NCI-H2029 treated with DMSO at 0.1 percent for 48 hours (cell line): ENCODE measurements at regions not wholly inside any gene's neighbourhood (a gene's known extent, or its start where the extent isn't known, plus 50 kb on each side); places are given as distances from the start of the nearest gene placed in this dataset.
"Not testable (repeated sequence)": the region's sequence is repeated elsewhere in the genome, so short reads cannot be mapped to it uniquely, and the experiment has no call there.

Experiments
- DNase-seq: peaks from one replicate; lab custom pipeline; 2025; lab: John Stamatoyannopoulos, UW

DNA sequence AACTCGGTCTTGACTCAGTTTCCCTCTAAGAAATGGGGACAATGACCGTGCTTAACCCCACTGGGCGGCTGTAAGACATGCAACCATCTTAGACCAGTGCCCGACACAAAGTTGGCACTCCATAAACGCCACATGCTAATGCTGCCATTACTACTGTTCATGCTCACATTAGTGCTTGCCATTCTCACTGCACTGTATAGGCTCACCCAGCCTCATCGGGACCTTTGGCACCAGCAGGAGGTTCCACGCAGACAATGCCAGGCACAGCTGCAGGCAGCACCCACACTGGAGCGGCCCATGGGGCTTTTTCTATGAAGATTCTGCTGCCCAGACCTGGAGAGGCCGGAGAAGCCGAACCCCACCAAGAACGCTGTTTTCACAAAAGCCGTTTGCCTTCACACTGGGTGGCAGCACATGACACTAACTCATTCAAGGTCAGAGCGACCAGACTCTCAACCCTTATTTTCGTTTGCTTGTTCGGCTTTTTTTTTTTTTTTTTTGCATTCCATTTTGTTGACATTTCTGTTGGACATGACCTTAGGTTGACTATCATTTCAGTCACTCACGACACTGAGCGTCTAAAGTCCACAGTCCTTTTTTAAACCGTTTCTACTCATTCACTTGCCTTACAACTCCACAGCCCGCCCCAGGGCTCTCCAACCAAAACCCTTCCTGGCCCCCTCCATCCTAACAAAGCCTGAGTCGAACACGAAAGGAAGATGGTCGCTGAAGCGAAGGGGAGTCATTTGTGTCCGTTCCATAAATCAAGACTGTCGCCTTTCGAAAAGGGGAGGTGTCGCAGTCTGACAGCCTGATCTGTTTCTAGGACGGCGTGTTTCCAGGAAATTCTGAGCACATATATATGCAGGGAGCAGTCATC lies 124.4 kb upstream of the RNF32 start:
- no peak for DNase-seq

DNA sequence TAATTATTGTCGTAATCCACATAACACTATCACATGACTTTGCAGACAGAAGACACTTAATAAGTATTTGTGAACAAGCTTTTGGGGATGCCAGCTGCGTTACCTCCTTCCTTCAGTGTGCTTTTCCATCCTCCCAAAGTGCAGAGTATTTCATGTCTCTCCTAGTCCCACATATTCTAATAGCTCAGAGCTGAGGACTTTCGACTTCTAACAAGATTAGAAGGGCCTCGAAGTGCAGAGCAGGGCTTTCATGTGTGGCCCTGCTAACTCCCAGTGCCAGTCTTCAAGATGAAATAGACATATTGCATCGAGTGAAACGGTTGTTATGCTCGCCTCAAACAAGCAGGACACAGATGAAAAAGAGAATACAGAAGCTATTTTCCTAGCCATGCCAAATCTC lies 125.7 kb upstream of the RNF32 start:
- no peak for DNase-seq

DNA sequence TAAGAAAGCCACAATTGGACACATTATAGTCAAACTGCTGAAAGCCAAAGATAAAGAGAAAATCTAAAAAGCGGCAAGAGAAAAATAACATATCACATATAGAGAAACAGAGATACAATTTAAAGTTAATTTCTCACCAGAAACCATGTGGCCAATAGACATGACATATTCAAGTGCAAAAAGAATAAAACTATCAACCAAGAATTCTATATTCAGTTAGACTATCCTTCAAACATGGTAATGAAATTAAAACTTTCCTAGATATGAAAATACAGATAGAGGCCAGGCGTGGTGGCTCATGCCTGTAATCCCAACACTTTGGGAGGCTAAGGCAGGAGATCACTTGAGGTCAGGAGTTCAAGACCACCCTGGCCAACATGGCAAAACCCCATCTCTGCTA lies 129.1 kb upstream of the RNF32 start:
- DNase-seq, result no peak

DNA sequence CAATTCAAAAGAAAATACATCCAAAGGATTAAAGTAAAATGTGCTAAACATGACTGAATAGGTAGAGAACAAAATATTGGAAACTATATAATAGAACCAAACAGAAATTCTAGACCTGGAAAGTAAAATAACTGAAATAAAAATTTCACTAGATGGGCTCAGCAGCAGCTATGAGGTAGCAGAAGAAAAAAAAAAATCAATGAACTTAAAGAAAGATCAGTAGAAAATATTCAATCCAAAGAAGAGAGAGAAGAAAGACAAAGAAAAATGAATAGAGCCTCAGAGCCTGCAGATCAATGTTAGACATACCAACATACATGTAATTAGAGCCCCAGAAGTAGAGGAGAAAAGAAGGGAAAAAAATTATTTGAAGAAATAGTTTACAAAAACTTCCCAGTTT lies 129.6 kb upstream of the RNF32 start:
- no peak for DNase-seq

DNA sequence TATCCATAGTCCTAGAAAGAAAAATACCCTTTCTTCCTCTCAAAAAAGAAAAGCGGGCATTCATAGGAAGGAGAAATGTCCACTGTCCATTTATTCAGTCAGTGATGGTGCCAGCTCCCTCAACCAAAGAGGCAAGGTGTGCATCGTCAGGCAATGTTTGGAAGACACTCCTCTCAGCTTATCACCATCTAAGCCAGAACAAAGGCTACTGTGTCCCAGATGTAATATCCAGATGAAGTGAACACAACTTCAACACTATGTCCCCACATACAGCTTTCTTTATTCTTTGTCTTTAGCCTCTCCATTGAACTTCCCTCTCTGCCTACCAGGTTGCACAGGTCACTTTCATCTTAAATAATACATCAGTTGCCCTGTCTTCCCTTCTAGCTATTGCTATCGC lies 131.4 kb upstream of the RNF32 start:
- no peak for DNase-seq

DNA sequence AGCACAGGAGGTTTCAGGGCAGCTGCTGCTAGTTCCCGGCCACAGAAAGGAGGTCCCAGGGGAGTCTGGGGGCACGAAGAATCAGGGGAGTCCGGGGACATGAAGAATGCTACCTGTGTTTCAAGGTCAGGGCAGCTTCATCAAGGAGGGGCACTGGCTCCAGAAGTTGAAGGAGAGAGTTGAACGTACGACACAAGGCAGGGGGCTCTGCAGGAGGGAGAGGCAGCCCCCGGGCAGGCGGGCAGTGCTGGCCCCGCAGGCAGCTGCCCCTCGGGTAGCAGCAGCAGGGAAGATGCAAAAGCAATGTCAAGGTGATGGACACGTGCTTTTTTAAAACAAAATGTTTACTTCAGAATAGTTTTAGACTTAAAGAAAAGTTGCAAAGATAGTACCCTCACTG lies 134.7 kb upstream of the RNF32 start:
- DNase-seq, result no peak

DNA sequence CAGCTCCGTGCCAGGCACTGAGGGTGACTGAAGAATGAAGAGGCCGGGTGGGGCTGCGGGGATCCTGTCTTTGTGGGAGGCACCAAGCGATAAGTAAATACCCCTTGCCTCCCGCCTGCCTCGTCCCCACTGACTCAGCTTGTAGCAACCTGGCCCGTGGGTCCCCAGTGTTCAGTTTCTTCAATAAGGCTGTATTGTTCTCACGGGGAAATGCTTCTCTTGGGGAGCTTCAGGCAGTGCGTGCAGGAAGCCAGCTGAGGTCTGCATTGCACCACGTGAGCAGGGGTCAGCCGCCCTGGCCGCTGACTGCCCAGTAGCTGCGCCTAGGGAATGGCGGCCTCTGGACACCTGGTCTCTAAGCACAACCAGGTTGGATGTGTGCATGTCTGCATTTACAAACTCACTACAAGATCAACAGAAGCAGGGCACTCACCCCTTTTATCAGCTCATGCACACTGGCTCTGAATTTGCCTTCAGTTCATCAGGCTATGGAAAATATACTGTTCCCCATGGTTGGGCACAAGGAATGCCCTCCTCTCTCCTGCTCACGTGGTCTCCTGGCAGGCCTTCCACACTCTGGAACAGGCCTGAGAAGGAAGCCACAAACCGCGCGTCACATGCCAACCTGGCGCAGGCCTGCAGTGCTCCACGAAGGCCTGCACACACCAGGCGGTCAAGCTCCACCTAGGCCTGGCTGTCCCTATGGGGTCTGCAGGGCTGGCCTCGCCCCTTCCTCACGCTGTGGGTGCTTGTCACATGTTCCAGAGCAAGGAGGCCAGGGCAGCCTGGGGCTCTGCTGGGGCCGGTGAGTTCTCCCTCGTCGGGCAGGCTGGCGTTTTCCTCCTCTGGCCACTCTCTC lies 135.7 kb upstream of the RNF32 start:
- DNase-seq, result no peak

DNA sequence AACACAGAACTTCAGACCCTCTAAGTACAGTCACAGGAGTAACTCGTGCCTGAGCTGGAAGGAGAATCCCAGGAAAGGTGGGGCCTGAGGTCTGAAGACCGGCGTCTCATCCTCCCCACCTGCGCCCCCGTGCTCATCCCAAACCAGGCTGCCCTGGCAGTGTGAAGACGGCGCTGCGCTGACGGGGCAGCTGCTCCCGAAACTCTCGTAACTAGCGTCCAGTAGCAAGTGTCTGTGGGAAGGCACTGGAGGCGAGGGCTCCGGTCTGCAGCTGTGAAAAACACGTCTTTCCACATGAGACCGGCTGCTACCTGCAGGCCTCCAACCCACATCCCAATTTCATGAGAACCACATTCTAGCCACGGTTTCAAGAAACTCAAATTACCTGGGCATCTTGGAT lies 136.6 kb upstream of the RNF32 start:
- DNase-seq, result no peak

DNA sequence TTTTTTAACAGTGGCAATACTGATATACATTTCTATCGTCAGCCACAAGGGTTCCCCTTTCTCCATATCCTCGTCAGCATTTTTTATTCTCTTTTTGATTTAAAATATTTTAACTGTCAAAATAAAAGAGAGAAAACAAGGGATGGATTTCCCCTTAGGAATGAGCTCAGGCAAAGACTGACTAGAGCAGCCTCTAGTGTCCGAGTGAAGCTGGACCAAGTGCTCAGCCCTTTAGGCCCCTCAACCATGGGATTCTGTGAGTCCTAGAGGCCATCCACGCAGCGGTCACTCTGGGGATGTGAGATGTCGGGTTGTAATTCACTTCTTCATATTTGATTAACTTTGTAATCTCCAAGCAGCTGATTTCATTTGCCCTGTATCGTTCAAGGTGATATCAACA lies 137.4 kb upstream of the RNF32 start:
- DNase-seq, result no peak

DNA sequence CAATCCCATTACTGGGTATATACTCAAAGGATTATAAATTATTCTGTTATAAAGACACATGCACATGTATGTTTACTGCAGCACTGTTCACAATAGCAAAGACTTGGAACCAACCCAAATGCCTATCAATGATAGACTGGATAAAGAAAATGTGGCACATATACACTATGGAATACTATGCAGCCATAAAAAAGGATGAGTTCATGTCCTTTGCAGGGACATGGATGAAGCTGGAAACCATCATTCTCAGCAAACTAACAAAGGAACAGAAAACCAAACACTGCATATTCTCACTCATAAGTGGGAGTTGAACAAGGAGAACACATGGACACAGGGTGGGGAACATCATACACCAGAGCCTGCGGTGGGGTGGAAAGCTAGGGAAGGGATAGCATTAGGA lies 138.8 kb upstream of the RNF32 start:
- DNase-seq, result not testable (repeated sequence)

DNA sequence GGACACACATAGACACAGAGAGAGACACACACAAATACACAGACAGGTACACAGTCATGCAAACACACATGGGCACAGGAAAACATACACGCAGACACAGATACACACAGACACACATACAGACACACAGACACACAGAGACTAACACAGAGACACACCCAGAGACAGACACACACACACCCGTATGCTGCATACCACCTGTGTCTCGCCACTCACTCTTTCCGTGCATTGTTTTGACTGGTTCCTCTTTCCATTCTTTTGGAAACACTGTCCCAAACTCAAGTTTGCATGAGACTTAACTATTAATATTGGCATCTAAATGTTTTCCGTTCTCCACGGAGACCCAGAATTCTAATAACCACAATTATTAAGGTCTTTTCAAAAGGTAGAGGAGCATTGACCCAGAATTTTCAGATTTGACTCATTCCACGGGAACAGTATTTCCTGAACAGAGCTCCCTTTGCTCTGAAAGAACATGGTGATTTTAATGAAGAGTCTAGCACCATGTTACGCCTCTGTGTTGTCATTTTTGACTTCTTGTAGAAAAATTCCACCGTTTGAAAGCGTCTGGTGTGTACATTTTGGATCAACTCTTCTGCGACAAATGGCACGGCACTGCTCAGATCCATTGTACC lies 141.2 kb upstream of the RNF32 start:
- no peak for DNase-seq

DNA sequence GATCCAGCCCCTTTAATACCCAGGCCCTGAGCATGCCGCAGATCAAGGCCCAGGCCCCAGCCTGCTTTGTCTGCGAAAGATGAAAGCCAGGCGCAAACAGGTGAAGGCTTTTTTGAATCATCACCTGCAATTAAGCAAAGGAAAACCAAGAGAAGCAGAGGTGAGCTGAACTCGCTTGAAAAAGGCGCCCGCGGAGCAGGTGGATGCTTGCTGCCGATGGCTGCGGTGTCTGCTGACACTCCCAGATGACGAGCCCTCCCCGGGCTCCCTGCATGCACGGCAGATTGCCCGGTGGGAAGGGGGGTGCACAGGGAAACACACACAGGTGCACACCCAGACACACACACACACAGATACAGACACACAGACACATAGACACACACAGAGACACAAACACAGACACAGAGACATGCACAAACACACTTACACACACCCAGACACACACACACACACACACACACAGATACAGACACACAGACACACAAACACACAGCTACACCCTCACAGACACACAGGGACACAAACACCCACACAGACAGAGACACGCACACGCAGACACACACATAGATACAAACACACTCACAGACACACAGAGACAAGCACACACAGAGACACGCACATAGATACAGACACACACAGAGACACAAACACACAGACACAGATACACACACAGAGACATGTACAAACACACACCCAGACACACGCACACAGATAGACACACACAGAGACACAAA lies 142.6 kb upstream of the RNF32 start:
- no peak for DNase-seq

DNA sequence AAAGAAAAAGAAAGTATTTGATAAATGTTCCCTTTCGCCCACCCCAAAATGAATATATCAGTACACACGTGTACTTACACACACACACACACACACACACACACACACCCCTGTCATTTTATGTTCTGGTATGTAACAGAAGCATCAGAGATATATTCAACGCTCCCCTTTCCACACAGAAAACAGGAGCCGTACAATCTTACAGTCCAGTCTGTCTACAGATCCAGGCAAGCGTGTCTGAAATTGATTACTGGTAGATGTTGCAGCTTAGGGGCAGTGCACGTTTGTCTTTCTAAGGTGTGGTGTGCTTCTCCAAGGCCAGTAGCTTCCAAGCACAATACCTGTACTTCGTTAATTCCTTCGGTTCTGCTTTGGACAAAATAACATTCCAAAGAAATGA lies 143.7 kb upstream of the RNF32 start:
- DNase-seq, result no peak

DNA sequence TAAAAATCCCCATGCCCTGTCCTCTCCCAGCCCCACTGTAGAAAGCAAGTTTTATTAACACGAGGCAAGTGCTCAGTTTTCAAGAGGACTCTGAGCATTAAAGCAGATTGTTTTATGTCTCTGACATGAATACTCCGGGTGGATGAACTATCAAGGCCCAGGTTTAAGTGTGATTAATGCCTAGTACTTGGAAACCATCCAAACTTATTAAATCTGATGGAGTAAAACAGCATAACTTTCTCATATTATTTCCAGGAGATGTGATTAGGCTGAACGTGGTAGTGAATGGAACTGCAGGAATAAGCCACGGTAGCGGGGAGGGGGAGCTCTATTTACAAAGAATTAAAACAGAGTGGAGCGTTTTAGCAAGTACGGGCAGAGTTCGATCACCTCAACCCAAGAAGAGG lies 144.2 kb upstream of the RNF32 start:
- DNase-seq, result no peak

DNA sequence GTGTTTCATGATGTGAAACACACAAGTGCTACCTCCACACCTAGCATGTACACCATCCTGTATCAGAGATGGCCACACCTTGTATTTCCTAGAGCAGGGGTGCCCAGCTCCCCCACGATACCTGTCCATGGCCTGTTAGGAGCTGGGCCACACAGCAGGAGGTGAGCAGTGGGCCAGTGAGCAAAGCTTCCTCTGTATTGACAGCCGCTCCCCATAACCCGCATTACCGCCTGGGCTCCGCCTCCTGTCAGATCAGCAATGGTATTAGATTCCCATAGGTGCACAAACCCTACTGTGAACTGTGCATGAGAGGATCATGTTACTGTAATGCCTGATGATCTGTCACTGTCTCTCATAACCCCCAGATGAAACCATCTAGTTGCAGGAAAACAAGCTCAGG lies 145.6 kb upstream of the RNF32 start:
- no peak for DNase-seq

DNA sequence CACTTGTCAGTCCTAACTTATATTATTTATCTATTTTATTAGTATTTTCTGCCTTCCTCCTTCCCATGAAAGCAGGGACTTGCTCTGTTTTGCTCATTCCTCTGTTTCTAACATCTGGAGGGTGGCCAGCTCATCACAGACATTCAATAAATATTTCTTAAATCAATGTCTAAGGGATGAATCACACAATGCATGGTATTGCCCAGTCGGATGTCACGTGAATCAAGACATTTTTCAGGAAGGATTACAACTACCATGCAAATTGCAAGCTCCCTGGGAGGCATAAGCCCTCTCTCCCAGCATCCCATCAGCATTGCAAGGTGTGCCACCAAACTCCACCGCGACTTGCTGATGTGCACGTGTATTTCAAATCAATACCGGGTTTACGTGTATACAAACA lies 146.6 kb upstream of the RNF32 start:
- no peak for DNase-seq

DNA sequence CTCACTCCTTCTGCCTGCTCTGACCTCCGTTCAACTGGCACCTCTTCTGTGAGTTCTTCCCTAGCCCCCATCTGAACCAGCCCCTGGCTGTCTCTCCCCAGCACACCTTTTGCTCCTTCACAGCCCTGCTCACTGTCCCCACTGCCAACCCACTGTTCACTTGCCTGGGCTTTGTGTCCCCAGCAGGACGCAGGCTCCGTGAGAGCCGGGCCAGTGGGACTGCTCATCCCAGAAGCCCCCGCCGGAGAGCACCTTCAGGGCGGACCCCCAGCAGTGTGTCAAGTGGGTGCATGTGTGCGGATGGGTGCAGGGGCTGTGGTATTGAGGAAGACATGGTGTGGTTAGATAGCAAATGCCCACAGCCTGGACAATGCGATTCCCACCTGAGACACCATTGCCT lies 148.4 kb upstream of the RNF32 start:
- no peak for DNase-seq

DNA sequence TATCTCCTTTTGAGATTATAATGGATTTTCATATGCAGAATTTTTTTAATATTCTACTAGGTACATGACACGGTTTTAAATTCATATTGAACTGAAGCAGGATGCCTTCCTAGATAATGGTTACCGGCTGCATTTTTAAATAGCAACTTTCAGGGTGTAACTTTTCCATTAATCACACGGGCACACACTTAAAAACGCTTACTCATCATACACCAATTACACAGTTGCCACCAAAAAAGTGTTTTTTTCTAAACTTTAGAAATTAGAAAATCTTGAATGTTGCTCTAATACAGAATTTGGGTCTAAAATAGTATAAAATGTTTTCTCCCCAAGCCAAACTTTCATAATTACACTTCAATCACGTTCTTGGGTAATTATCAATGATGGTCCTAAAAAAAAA lies 149.1 kb upstream of the RNF32 start:
- no peak for DNase-seq

DNA sequence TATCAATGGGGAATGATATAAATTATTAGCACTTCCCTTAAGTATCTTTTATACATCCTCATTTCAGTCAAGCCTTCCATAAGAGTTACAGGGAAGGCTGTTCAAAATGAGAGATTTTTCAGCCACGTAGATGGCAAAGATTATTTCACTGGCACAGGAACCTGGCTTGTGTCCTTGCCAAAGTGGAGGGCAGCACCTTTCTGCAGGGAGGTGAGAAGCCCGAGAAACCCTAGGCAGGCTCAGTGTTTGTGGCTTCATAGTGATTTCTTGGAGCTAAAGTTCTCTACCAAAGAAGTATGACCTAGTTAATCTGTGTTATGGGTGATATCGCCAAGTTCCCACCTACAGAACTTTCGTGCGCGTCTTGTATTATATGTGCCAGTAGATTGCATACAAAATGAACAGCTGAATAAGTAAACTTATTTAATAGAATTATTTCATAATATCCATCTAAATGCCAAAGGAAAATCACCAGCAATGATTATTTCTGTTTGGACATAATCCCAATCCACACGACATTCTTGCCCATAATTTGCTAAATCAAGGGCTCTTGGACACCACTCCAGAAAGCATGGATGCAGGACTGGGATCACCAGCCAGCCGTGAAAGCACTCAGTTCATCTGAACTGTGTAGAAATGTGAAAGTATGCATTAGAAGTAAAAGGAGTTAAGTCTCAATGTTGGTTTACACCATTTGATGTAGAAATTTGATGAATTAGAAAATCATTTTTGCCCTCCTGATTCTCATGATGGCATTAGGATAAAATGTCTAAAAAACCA lies 150.4 kb upstream of the RNF32 start:
- no peak for DNase-seq

DNA sequence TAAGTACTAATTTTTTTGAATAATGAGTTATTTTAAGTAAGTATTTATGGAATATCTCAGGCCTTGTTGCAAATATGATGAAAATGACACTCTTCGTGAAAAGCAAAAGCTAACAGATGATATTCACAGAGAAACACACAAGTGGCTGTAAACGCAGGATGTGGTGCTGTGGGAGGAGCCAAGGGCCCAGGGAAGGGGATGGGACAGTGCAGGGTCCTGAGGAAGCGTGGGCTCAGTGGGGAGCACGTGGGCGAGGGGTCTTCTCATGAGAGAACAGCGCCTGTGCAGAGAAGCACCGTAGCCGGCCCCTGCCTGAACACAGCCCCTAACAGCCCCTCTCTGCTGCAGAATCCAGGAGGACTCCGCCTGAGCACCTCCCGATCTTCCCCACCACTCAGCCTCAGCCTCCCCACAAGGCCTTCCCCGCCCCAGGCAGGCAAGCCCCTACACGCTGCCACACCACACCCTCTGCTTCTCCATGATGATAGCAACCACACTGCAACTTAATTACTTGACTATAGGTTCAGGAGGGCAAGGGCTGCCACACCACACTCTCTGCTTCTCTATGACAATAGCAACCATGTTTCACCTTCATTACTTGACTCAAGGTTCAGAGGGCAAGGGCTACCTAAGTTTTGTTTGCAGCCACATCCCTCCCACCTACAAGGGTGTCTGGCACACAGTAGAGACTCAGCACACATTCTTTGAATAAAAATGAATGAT lies 152.6 kb upstream of the RNF32 start:
- no peak for DNase-seq

DNA sequence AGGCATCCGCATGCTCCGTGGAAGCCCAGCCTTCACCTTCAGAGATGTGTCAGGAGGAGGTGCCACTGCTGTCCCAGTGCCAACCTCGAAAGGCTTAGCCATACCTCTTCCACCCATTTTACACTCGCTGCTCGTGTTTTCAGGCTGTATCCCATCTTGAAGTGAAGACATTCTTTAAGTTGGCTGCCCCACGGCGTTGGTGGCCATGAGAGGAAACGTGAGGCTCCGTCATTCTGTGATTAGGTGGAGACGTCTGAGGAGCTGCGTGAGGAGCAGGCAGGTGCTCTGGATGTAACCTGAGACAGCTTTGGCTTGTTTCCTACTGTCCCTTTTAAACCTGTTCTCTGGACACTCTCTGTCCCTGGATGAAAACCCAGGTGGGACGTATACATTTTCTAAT lies 159.9 kb upstream of the RNF32 start:
- DNase-seq, result peak; percentile 53
